Tibial artery (tissue), 4 donors: ENCODE measurements at regions not wholly inside any gene's neighbourhood (a gene's known extent, or its start where the extent isn't known, plus 50 kb on each side); places are given as distances from the start of the nearest gene placed in this dataset.
"Not testable (repeated sequence)": the region's sequence is repeated elsewhere in the genome, so short reads cannot be mapped to it uniquely, and the experiment has no call there.

Experiments used
- DNase-seq, 2 donors: peaks; one replicate each; pipeline ENCODE4 v3.0.0-alpha.2; 2019
- H3K27ac ChIP-seq, 2 donors: fragments of 200-600 bp; sonication (generic) in 1 of 2; 1 replicate in 1 of 2; 2 replicates in 1 of 2; pipeline ENCODE4 v1.5.1; 2018 to 2019; ENCODE audit warnings: mild to moderate bottlenecking in 1 of 2
- H3K27me3 ChIP-seq, 2 donors: fragments of 200-600 bp; sonication (generic) in 1 of 2; one replicate each; pipeline versions ENCODE4 v1.5.1 to v1.6.0; 2016 to 2019
- H3K36me3 ChIP-seq, 3 donors: fragments of 200-600 bp; sonication (generic) in 2 of 3; one replicate each; pipeline ENCODE4 v1.5.1; 2016 to 2019; ENCODE audit warnings: mild to moderate bottlenecking in 2 of 3
- H3K4me1 ChIP-seq, 4 donors: fragments of 200-600 bp; sonication (generic) in 2 of 4; 1 replicate in 3 of 4; 2 replicates in 1 of 4; pipeline ENCODE4 v1.5.1; 2016 to 2019
- H3K4me3 ChIP-seq, 2 donors: fragments of 200-600 bp; sonication (generic) in 1 of 2; 1 replicate in 1 of 2; 2 replicates in 1 of 2; pipeline ENCODE4 v1.5.1; 2018 to 2019; ENCODE audit warnings: mild to moderate bottlenecking in 2 of 2
- H3K9me3 ChIP-seq, 3 donors: fragments of 200-600 bp; sonication (generic) in 1 of 3; one replicate each; pipeline ENCODE4 v1.5.1; 2016 to 2019
- intact Hi-C: fragments of 100-400 bp; cut with DNase I; formaldehyde crosslinking; loops from one replicate; pipeline ENCODE4 v1.15.0; 2023; ENCODE audit warnings: low total_unique reads
- TF ChIP-seq, protein P1 (sequence below), 2 experiments: fragments of 200-600 bp in 1 of 2; fragments of 450-650 bp in 1 of 2; IDR thresholded peaks; one replicate each; pipeline ENCODE4 v1.5.1; 2017 to 2019; ENCODE audit warnings: antibody characterized with exemption in 2 of 2, mild to moderate bottlenecking in 1 of 2, moderate library complexity in 1 of 2

DNA sequence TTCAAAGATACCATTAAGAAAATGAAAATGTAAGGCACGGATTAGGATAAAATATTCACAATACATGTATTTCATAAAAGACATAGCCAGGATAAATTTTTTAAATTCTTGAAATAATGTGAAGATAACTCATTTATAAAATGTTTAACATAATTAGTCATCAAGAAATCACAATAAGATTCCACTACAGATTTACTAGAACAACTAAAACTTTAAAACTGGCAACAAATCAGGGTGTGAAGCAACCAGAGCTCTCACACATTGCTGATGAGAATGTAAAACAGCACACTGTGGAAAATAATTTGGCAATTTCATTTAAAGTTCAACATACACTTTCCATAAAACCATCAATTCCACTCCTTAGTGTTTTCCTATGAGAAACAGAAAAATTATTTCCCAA is 89.6 kb upstream of the UBE2E3 start:
- no peak for DNase-seq
- Histone ChIP-seq H3K9me3 (no peaks in the 10 kb centered on the region), H3K27me3 (no peaks in the 10 kb centered on the region), H3K4me3 (no peak overlapping the region), H3K4me1 (no peaks in the 10 kb centered on the region), H3K27ac (no peak overlapping the region), H3K36me3 (no peaks in the 10 kb centered on the region)
- TF ChIP-seq, protein P1, sequence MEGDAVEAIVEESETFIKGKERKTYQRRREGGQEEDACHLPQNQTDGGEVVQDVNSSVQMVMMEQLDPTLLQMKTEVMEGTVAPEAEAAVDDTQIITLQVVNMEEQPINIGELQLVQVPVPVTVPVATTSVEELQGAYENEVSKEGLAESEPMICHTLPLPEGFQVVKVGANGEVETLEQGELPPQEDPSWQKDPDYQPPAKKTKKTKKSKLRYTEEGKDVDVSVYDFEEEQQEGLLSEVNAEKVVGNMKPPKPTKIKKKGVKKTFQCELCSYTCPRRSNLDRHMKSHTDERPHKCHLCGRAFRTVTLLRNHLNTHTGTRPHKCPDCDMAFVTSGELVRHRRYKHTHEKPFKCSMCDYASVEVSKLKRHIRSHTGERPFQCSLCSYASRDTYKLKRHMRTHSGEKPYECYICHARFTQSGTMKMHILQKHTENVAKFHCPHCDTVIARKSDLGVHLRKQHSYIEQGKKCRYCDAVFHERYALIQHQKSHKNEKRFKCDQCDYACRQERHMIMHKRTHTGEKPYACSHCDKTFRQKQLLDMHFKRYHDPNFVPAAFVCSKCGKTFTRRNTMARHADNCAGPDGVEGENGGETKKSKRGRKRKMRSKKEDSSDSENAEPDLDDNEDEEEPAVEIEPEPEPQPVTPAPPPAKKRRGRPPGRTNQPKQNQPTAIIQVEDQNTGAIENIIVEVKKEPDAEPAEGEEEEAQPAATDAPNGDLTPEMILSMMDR (IDR thresholded peaks at IDR 0.05), result no peak
- intact Hi-C loops, result no loop called here

DNA sequence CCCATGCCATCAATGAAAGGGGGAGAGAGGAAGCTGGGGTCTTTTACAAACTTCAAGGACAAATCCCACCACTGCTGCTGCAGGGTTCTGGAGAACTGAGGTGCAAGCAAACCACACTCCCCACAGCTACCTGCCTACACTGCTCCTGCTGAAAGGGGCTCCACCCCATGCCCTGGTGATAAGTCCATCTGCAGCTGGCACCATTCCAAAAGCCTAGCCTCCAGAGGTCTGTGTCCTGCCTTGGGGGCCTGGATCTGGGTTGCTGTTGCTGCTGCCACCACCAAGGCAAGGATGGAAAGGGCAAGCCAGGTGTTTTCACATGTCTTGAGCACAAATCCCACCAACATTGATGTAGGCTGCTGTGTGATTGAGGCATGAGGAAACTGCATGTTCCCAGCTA is 97.4 kb upstream of the UBE2E3 start:
- Histone ChIP-seq H3K27me3 (no peaks in the 10 kb centered on the region), H3K4me1 (no peaks in the 10 kb centered on the region), H3K4me3 (no peak overlapping the region), H3K36me3 (no peaks in the 10 kb centered on the region), H3K9me3 (peaks cover 0 to 6% (median 0%) of the 10 kb centered on the region in 3 donors), H3K27ac (no peak overlapping the region)
- TF ChIP-seq, protein P1 (IDR thresholded peaks at IDR 0.05), result no peak
- intact Hi-C loops, result no loop called here
- no peak for DNase-seq

DNA sequence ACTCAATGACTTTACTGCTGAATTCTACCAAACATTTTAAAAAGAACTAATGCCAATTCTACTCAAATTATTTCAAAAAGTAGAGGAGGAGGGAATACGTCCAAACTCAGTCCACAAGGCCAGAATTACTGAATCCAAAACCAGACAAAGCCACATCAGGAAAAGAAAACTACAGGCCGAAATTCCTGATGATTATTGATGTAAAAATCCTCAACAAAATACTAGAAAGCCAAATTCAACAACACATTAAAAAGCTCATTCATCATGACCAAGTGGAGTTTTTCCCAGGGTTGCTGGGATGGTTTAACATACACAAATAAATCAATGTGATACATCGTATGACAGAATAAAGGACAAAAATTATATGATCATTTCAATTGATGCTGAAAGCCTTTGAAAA is 103.9 kb upstream of the UBE2E3 start:
- intact Hi-C loops, result no loop called here
- Histone ChIP-seq H3K4me1 (no peaks in the 10 kb centered on the region), H3K36me3 (no peaks in the 10 kb centered on the region), H3K9me3 (no peaks in the 10 kb centered on the region), H3K4me3 (no peak overlapping the region), H3K27ac (no peak overlapping the region), H3K27me3 (no peaks in the 10 kb centered on the region)
- DNase-seq, result no peak
- TF ChIP-seq, protein P1 (IDR thresholded peaks at IDR 0.05), result no peak

DNA sequence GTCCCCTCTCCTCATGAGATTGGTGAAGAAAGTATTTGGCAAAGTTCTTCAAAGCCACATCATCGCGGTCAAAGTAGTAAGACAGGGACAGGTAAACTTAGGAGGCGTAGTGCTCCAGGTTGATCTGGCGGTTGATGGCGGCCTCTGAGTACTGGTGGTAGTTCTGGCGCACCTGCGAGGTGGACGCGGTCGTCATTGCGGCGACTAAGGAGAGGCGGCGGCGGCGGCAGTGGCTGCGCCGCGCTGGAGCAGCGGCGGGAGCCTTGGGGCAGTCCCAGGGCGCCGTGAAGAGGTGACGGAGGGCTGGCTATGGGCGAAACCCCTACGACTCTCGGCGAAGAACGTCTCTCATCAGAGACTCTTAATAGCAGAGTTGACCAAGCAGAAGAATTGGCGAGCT is 107.2 kb upstream of the UBE2E3 start:
- Histone ChIP-seq H3K4me1 (no peaks in the 10 kb centered on the region), H3K9me3 (no peaks in the 10 kb centered on the region), H3K4me3 (no peak overlapping the region), H3K27ac (no peak overlapping the region), H3K27me3 (no peaks in the 10 kb centered on the region), H3K36me3 (no peaks in the 10 kb centered on the region)
- TF ChIP-seq, protein P1 (IDR thresholded peaks at IDR 0.05), result no peak
- intact Hi-C loops, result no loop called here
- no peak for DNase-seq

DNA sequence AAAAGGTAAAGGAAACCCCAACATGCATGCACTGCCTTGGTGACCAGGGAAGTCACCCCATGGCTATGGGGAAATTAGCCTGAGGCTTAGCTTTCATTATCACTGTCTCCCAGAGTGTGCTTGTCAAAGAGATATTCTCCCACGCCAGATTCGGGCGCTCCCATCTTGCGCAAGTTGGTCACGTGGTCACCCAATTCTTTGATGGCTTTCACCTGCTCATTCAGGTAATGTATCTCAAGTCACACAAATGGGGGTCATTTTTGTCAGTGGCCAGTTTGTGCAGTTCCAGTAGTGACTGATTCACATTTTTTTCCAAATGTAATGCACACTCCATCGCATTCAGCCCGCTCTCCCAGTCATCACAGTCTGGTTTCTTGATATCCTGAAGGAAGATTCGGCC is 107.6 kb upstream of the UBE2E3 start:
- H3K4me3 ChIP-seq, H3K27me3 ChIP-seq, H3K9me3 ChIP-seq, H3K4me1 ChIP-seq, DNase-seq, intact Hi-C loops, H3K27ac ChIP-seq, H3K36me3 ChIP-seq: not testable (repeated sequence)

DNA sequence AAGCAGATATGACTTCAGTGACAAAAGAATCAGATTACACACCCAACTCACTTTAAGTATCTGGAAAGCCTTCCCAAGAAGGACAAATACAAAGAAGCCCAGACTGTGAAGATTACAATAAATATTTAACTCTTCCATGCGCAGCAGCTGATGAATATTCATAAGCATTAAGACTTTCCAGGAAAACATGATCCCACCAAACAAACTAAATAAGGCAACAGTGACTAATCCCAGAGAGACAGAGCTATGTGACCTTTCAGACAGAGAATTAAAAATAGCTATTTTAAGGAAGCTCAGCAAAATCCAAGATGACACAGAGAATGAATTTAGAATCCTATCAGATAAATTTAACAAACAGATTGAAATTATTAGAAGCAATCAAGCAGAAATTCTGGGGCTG is 108.2 kb upstream of the UBE2E3 start:
- TF ChIP-seq, protein P1 (IDR thresholded peaks at IDR 0.05), result no peak
- Histone ChIP-seq H3K27me3 (no peaks in the 10 kb centered on the region), H3K4me3 (no peak overlapping the region), H3K27ac (no peak overlapping the region), H3K4me1 (no peaks in the 10 kb centered on the region), H3K36me3 (no peaks in the 10 kb centered on the region), H3K9me3 (no peaks in the 10 kb centered on the region)
- intact Hi-C loops, result no loop called here
- no peak for DNase-seq
